ENCODE measurements at regions not wholly inside any gene's neighbourhood (a gene's known extent, or its start where the extent isn't known, plus 50 kb on each side); places are given as distances from the start of the nearest gene placed in this dataset.
"Not testable (repeated sequence)": the region's sequence is repeated elsewhere in the genome, so short reads cannot be mapped to it uniquely, and the experiment has no call there.

DNA sequence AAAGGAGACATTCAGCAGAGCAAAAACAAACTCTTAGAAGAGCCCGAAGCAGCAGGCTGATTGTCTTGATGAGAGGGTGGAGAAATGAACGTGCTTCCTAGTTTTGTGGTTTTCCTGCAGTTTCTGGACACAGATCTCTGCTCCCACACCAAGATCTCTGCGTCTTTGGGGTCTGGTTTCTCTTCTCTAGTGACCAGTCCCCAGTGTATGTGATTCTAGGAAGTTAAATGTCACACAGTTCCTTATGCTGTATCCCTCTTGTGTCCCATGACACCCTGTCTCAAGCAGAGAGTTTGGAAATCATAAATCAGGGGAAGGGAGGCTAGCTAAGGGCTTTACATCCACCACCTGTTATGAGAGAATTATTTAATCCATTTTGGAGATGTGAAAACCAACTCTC is 55.4 kb upstream of the KLF14 start:
- DNase-seq, result no peak
- Mint-ChIP-seq H3K27me3 (peaks cover 11% of the 10 kb centered on the region), H3K4me3 (no peak overlapping the region), H3K9me3 (no peaks in the 10 kb centered on the region), H3K36me3 (ENCODE audit: low read depth) (no peaks in the 10 kb centered on the region), H3K27ac (no peak overlapping the region), H3K4me1 (no peaks in the 10 kb centered on the region)
- intact Hi-C loops (cut with micrococcal nuclease), result no loop called here

DNA sequence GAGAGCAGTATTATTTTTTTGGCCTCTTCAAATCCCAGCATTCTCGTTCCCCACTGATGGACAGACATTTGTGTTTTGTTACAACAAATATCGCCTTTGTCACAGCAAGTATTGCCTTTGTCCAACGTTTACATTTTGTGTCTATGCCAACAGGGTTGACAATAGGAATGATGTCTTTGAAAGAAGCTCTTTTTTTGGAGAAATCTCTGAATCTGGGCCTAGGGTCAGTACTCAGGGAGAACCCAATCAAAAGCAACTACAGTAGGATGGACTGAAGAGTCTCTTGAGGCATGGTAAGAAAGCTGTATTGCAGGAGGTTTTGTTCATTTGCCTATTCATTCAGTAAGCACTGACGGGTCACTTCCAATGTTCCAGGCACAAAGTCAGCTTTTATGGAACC is 57.7 kb upstream of the KLF14 start:
- Mint-ChIP-seq H3K36me3 (ENCODE audit: low read depth) (no peaks in the 10 kb centered on the region), H3K27me3 (peaks cover 11% of the 10 kb centered on the region), H3K4me3 (no peak overlapping the region), H3K4me1 (no peaks in the 10 kb centered on the region), H3K27ac (no peak overlapping the region), H3K9me3 (no peaks in the 10 kb centered on the region)
- no peak for DNase-seq
- intact Hi-C loops (cut with micrococcal nuclease), result no loop called here

- Mint-ChIP-seq H3K4me3 (no peak overlapping the region), H3K36me3 (ENCODE audit: low read depth) (no peaks in the 10 kb centered on the region), H3K9me3 (no peaks in the 10 kb centered on the region), H3K4me1 (no peaks in the 10 kb centered on the region), H3K27me3 (peaks cover 20% of the 10 kb centered on the region), H3K27ac (no peak overlapping the region)
- no peak for DNase-seq
- intact Hi-C loops (cut with micrococcal nuclease), result no loop called here
These were observed 60.0 kb upstream of the KLF14 start for GRCh38 chr7:130793855-130794618.

DNA sequence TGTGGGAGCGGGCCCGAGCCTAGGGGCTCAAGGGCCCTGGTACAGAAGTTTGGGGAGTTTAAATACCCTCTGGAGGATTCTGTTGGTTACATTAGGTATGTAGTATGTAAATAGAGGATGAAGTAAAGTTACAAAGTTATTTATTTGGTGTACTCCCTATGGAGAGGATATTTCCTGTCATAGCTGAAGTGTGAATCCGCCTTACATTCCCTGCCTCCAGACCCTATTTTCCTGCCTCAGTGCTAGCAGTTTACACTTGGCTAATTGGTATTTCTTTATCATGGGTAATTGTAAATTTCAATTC is 60.6 kb upstream of the KLF14 start:
- Mint-ChIP-seq H3K36me3 (ENCODE audit: low read depth) (no peaks in the 10 kb centered on the region), H3K27ac (no peak overlapping the region), H3K4me1 (no peaks in the 10 kb centered on the region), H3K27me3 (peaks cover 25% of the 10 kb centered on the region), H3K4me3 (no peak overlapping the region), H3K9me3 (no peaks in the 10 kb centered on the region)
- intact Hi-C loops (cut with micrococcal nuclease), result no loop called here
- no peak for DNase-seq

DNA sequence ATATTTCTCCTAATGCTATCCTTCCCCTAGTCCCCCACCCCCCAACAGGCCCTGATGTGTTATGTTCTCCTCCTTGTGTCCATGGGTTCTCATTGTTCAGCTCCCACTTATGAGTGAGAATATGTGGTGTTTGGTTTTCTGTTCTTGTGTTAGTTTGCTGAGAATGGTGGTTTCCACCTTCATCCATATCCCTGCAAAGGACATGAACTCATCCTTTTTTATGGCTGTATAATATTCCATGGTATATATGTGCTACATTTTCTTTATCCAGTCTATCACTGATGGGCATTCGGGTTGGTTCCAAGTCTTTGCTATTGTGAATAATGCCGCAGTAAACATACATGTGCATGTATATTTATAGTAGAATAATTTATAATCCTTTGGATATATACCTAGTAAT is 62.4 kb upstream of the KLF14 start:
- H3K27ac Mint-ChIP-seq; H3K4me1 Mint-ChIP-seq; H3K36me3 Mint-ChIP-seq (ENCODE audit: low read depth); H3K4me3 Mint-ChIP-seq; H3K9me3 Mint-ChIP-seq; intact Hi-C loops (cut with micrococcal nuclease); DNase-seq: not testable (repeated sequence)
- peaks cover 32% of the 10 kb centered on the region for H3K27me3 Mint-ChIP-seq

GRCh38 chr7:130803127-130803526 is 69.1 kb upstream of the KLF14 start:
- intact Hi-C loops (cut with micrococcal nuclease), result no loop called here
- H3K4me3 Mint-ChIP-seq, result no peak overlapping the region
- no peaks in the 10 kb centered on the region for H3K4me1 Mint-ChIP-seq
- H3K27ac Mint-ChIP-seq, result no peak overlapping the region
- H3K36me3 Mint-ChIP-seq (ENCODE audit: low read depth), result no peaks in the 10 kb centered on the region
- no peaks in the 10 kb centered on the region for H3K9me3 Mint-ChIP-seq
- peaks cover 28% of the 10 kb centered on the region for H3K27me3 Mint-ChIP-seq
- no peak for DNase-seq

GRCh38 chr7:130804220-130804619 is 70.2 kb upstream of the KLF14 start:
- no peak for DNase-seq
- Mint-ChIP-seq H3K4me1 (no peaks in the 10 kb centered on the region), H3K27ac (no peak overlapping the region), H3K27me3 (peaks cover 23% of the 10 kb centered on the region), H3K9me3 (no peaks in the 10 kb centered on the region), H3K4me3 (no peak overlapping the region), H3K36me3 (ENCODE audit: low read depth) (no peaks in the 10 kb centered on the region)
- intact Hi-C loops (cut with micrococcal nuclease), result no loop called here

- H3K9me3 Mint-ChIP-seq; DNase-seq; H3K27ac Mint-ChIP-seq; H3K36me3 Mint-ChIP-seq (ENCODE audit: low read depth); H3K4me3 Mint-ChIP-seq; H3K4me1 Mint-ChIP-seq; intact Hi-C loops (cut with micrococcal nuclease): not testable (repeated sequence)
- H3K27me3 Mint-ChIP-seq, result peaks cover 19% of the 10 kb centered on the region
These were observed 78.8 kb upstream of the KLF14 start for GRCh38 chr7:130812819-130813218.

DNA sequence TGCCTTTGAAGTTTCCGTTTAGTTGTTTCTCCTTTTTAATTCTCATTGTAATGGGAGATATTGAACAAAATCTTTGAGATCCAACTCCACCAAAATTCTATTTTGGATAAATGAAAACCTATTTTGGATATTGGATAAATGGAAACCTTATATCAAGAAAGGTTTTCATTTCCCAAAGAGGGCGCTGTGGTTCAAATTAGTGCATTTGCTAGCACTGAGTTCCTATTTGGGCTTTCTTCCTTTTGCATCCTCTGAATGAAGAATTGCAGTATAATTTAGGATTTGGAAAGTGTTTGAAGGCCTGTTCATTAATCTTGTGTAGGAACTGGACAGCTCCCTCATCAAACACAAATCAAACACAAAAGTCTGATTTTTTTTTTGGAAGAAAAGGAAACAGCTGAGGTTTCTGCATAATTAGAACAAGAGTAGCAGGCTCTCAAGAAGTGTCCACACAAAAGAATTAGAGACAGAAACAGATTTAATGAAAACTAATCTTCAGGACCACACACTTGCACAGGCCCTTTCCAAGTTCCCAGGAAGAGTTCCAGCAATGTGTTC is 80.8 kb upstream of the KLF14 start:
- intact Hi-C loops (cut with micrococcal nuclease), result no loop called here
- H3K27me3 Mint-ChIP-seq, result peaks cover 14% of the 10 kb centered on the region
- no peak overlapping the region for H3K27ac Mint-ChIP-seq
- H3K4me3 Mint-ChIP-seq, result no peak overlapping the region
- H3K9me3 Mint-ChIP-seq, result no peaks in the 10 kb centered on the region
- no peaks in the 10 kb centered on the region for H3K36me3 Mint-ChIP-seq (ENCODE audit: low read depth)
- no peak for DNase-seq
- H3K4me1 Mint-ChIP-seq, result no peaks in the 10 kb centered on the region

- Mint-ChIP-seq H3K27me3 (peaks cover 10% of the 10 kb centered on the region), H3K36me3 (ENCODE audit: low read depth) (no peaks in the 10 kb centered on the region), H3K27ac (no peak overlapping the region), H3K9me3 (no peaks in the 10 kb centered on the region), H3K4me1 (peaks cover 6% of the 10 kb centered on the region), H3K4me3 (no peak overlapping the region)
- no peak for DNase-seq
- intact Hi-C loops (cut with micrococcal nuclease), result no loop called here
These were observed 84.0 kb upstream of the KLF14 start for GRCh38 chr7:130818056-130818455.

GRCh38 chr7:130821864-130822263 is 87.9 kb upstream of the KLF14 start:
- no peaks in the 10 kb centered on the region for H3K36me3 Mint-ChIP-seq (ENCODE audit: low read depth)
- peaks cover 9% of the 10 kb centered on the region for H3K27me3 Mint-ChIP-seq
- H3K4me1 Mint-ChIP-seq, result peaks cover 6% of the 10 kb centered on the region
- intact Hi-C loops (cut with micrococcal nuclease), result no loop called here
- no peak overlapping the region for H3K27ac Mint-ChIP-seq
- H3K9me3 Mint-ChIP-seq, result peaks cover 7% of the 10 kb centered on the region
- no peak for DNase-seq
- no peak overlapping the region for H3K4me3 Mint-ChIP-seq

GRCh38 chr7:130822642-130823041 is 88.6 kb upstream of the KLF14 start:
- Mint-ChIP-seq H3K4me3 (no peak overlapping the region), H3K36me3 (ENCODE audit: low read depth) (no peaks in the 10 kb centered on the region), H3K27ac (no peak overlapping the region), H3K4me1 (peaks cover 6% of the 10 kb centered on the region), H3K9me3 (peaks cover 7% of the 10 kb centered on the region), H3K27me3 (peaks cover 7% of the 10 kb centered on the region)
- no peak for DNase-seq
- intact Hi-C loops (cut with micrococcal nuclease), result no loop called here

GRCh38 chr7:130823060-130823459 is 89.1 kb upstream of the KLF14 start:
- H3K9me3 Mint-ChIP-seq, result peaks cover 7% of the 10 kb centered on the region

GRCh38 chr7:130825819-130826218 is 91.8 kb upstream of the KLF14 start:
- Mint-ChIP-seq H3K4me3 (no peak overlapping the region), H3K4me1 (peaks cover 6% of the 10 kb centered on the region), H3K27me3 (peaks cover 12% of the 10 kb centered on the region), H3K27ac (no peak overlapping the region), H3K36me3 (ENCODE audit: low read depth) (peaks cover 2% of the 10 kb centered on the region), H3K9me3 (peaks cover 10% of the 10 kb centered on the region)
- intact Hi-C loops (cut with micrococcal nuclease), result no loop called here
- DNase-seq, result no peak

More at GRCh38 chr7:130823060-130823459, 89.1 kb upstream of the KLF14 start:
- intact Hi-C loops (cut with micrococcal nuclease), result no loop called here
- Mint-ChIP-seq H3K27ac (no peak overlapping the region), H3K4me1 (peaks cover 6% of the 10 kb centered on the region), H3K4me3 (no peak overlapping the region), H3K36me3 (ENCODE audit: low read depth) (no peaks in the 10 kb centered on the region), H3K27me3 (peaks cover 6% of the 10 kb centered on the region)
- DNase-seq, result peak; percentile 51

GRCh38 chr7:130829415-130829814 is 95.4 kb upstream of the KLF14 start:
- H3K4me3 Mint-ChIP-seq, result no peak overlapping the region
- intact Hi-C loops (cut with micrococcal nuclease), result no loop called here
- H3K4me1 Mint-ChIP-seq, result no peaks in the 10 kb centered on the region
- no peak for DNase-seq
- H3K27ac Mint-ChIP-seq, result no peak overlapping the region
- H3K9me3 Mint-ChIP-seq, result peaks cover 10% of the 10 kb centered on the region
- peaks cover 2% of the 10 kb centered on the region for H3K36me3 Mint-ChIP-seq (ENCODE audit: low read depth)
- peaks cover 13% of the 10 kb centered on the region for H3K27me3 Mint-ChIP-seq

Data from activated CD4-positive, alpha-beta T cell treated with anti-CD3 and anti-CD28 coated beads, Interleukin-2, amount 10 ng/mL, durations not matched to agents 24 days and 14 days (primary cell).